K562 (cell line): ENCODE measurements at regions not wholly inside any gene's neighbourhood (a gene's known extent, or its start where the extent isn't known, plus 50 kb on each side); places are given as distances from the start of the nearest gene placed in this dataset.

Experiments
- ATAC-seq: fragments of 200-7000 bp; cut with Tn5 transposase; 3 replicates; pipeline ENCODE4 v1.9.1; 2020; ENCODE audit warnings: moderate library complexity
- BruUV-seq: library from RNA; stranded (reverse); fragments of 400-500 nt; replicated peaks from 2 replicates; lab custom pipeline; 2021; lab: Mats Ljungman, UMichigan
- CTCF ChIA-PET: fragments of 300-600 bp; formaldehyde crosslinking; extraction: SDS; loops from one replicate; lab custom pipeline; 2021; ENCODE audit warnings: low intra/inter-chr PET ratio; lab: Yijun Ruan, JAX
- POLR2A ChIA-PET: fragments of 300-600, 350-650 bp; sonication (Branson Sonifier 250); formaldehyde crosslinking; extraction: SDS; loops from one replicate; lab custom pipeline; 2021; ENCODE audit warnings: antibody characterized with exemption, inconsistent platforms; lab: Yijun Ruan, JAX
- DNase-seq, 4 experiments: peaks; one replicate each; pipeline versions ENCODE4 v3.0.0 to v3.0.0-alpha.2; 2011 to 2018; ENCODE audit warnings: low spot score in 3 of 4, mixed read lengths in 3 of 4; ENCODE audit errors: extremely low read depth in 1 of 4
- FAIRE-seq: peaks from 2 replicates; lab custom pipeline; 2011; peaks lifted over from hg19 to GRCh38; lab: Jason Lieb, UNC
- H2AFZ ChIP-seq: 2 replicates; pipeline ENCODE4 v1.6.0; 2011; ENCODE audit warnings: low read depth, low read length, control low read depth, inconsistent platforms
- H3K27ac ChIP-seq: fragments of 200-600 bp; 3 replicates; pipeline ENCODE4 v1.8.0; 2011; ENCODE audit warnings: low read depth, mild to moderate bottlenecking, control low read depth, inconsistent platforms, low read length, moderate library complexity, mixed read lengths; ENCODE audit errors: extremely low read depth
- H3K27me3 ChIP-seq, 2 experiments: fragments of 300-600 bp in 1 of 2; 2 replicates in 1 of 2; 3 replicates in 1 of 2; pipeline versions ENCODE4 v1.6.0 to v1.8.0; 2011; ENCODE audit warnings: inconsistent platforms in 2 of 2, low read length in 2 of 2, mild to moderate bottlenecking in 1 of 2, mixed read lengths in 1 of 2, moderate library complexity in 1 of 2; ENCODE audit not compliant: control insufficient read depth in 2 of 2, insufficient read depth in 2 of 2
- H3K36me3 ChIP-seq: fragments of 300-600 bp; 3 replicates; pipeline ENCODE4 v1.8.0; 2011; ENCODE audit warnings: mild to moderate bottlenecking, low read length, inconsistent platforms; ENCODE audit not compliant: control insufficient read depth, insufficient read depth
- H3K4me1 ChIP-seq, 2 experiments: fragments of 200-600 bp in 1 of 2; replicated peaks in 1 of 2; 2 replicates in 1 of 2; 3 replicates in 1 of 2; pipeline versions ENCODE4 v1.5.1 to v1.8.0; 2011; ENCODE audit warnings: inconsistent platforms in 2 of 2, low read length in 2 of 2, mild to moderate bottlenecking in 1 of 2, mixed read lengths in 1 of 2, moderate library complexity in 1 of 2; ENCODE audit not compliant: control insufficient read depth in 2 of 2, insufficient read depth in 2 of 2
- H3K4me2 ChIP-seq: 2 replicates; pipeline ENCODE4 v1.6.1; 2011; ENCODE audit warnings: low read length, control low read depth, inconsistent platforms, mixed read lengths; ENCODE audit not compliant: insufficient read depth
- H3K4me3 ChIP-seq: fragments of 200-600 bp; sonication (generic), shearing (Covaris generic); 2 replicates; pipeline ENCODE4 v1.5.1; 2016; ENCODE audit warnings: control low read depth, inconsistent platforms
- H3K79me2 ChIP-seq: fragments of 200-600 bp; 3 replicates; pipeline ENCODE4 v1.8.0; 2011; ENCODE audit warnings: low read length, inconsistent platforms; ENCODE audit not compliant: control insufficient read depth, insufficient read depth
- H3K9ac ChIP-seq, 2 experiments: 2 replicates each; pipeline versions ENCODE4 v1.6.0 to v1.6.1; 2011; ENCODE audit warnings: low read depth in 2 of 2, low read length in 2 of 2, control low read depth in 1 of 2, inconsistent platforms in 1 of 2, mild to moderate bottlenecking in 1 of 2, mixed read lengths in 1 of 2; ENCODE audit not compliant: insufficient read depth in 1 of 2
- H3K9me1 ChIP-seq: one replicate; pipeline ENCODE4 v1.6.0; 2011; ENCODE audit warnings: inconsistent platforms, mild to moderate bottlenecking, low read length, moderate library complexity; ENCODE audit not compliant: control insufficient read depth, insufficient read depth
- H3K9me3 ChIP-seq: replicated peaks from 2 replicates; pipeline ENCODE4 v1.5.1; 2011; ENCODE audit warnings: low read depth, low read length, inconsistent platforms; ENCODE audit not compliant: control insufficient read depth, insufficient read depth
- H4K20me1 ChIP-seq: replicated peaks from 2 replicates; pipeline ENCODE4 v1.6.1; 2011; ENCODE audit warnings: low read length, inconsistent platforms, mixed read lengths; ENCODE audit not compliant: control insufficient read depth, insufficient read depth
- CBFA2T2 ChIP-seq: fragments of 450-650 bp; conservative IDR thresholded peaks from 2 replicates; pipeline ENCODE4 v1.6.1; 2017; ENCODE audit warnings: mild to moderate bottlenecking
- CBX3 ChIP-seq, 2 experiments: IDR thresholded peaks; 1 replicate in 1 of 2; 2 replicates in 1 of 2; pipeline ENCODE4 v1.6.1; 2012; ENCODE audit warnings: inconsistent platforms in 2 of 2, low read length in 2 of 2, borderline replicate concordance in 1 of 2, control low read depth in 1 of 2
- CHD2 ChIP-seq: IDR thresholded peaks from 2 replicates; pipeline ENCODE4 v1.6.1; 2011; ENCODE audit warnings: low read depth, low read length
- CREBBP ChIP-seq: IDR thresholded peaks from one replicate; pipeline ENCODE4 v1.6.1; 2012; ENCODE audit warnings: low read depth, mild to moderate bottlenecking, control low read depth, inconsistent platforms, low read length
- FOXM1 ChIP-seq, 2 experiments: fragments of 450-650 bp in 1 of 2; sonication (generic) in 1 of 2; formaldehyde crosslinking in 1 of 2; IDR thresholded peaks; 2 replicates each; pipeline versions ENCODE4 v1.6.1 to v1.9.0; 2017 to 2022; ENCODE audit warnings: low read depth in 2 of 2, mild to moderate bottlenecking in 2 of 2, missing genetic modification reagents in 1 of 2, moderate library complexity in 1 of 2
- KHSRP ChIP-seq: fragments of 450-650 bp; IDR thresholded peaks from 2 replicates; pipeline ENCODE4 v1.6.1; 2017
- KLF10 ChIP-seq: fragments of 250-450 bp; sonication (Bioruptor Pico); IDR thresholded peaks from 2 replicates; pipeline ENCODE4 v1.6.1; 2021; ENCODE audit warnings: matching md5 sums
- MEF2D ChIP-seq: conservative IDR thresholded peaks from 2 replicates; pipeline ENCODE4 v1.6.1; 2016; ENCODE audit warnings: low read depth, missing genetic modification characterization, missing compliant biosample characterization
- NFRKB ChIP-seq: fragments of 450-650 bp; IDR thresholded peaks from 2 replicates; pipeline ENCODE4 v1.6.1; 2016; ENCODE audit warnings: low read depth
- NONO ChIP-seq, 2 experiments: fragments of 200-400 bp in 1 of 2; fragments of 450-650 bp in 1 of 2; formaldehyde crosslinking in 1 of 2; IDR thresholded peaks; 2 replicates each; pipeline ENCODE4 v1.6.1; 2017; ENCODE audit warnings: low read depth in 2 of 2, mild to moderate bottlenecking in 2 of 2, moderate library complexity in 2 of 2, low read length in 1 of 2
- POLR2AphosphoS5 ChIP-seq: IDR thresholded peaks from 2 replicates; pipeline ENCODE4 v1.6.1; 2011; ENCODE audit warnings: mild to moderate bottlenecking, low read depth, low read length, moderate library complexity; ENCODE audit not compliant: control insufficient read depth, insufficient read depth
- RUNX1 ChIP-seq: sonication (generic); IDR thresholded peaks from 2 replicates; pipeline ENCODE4 v1.6.1; 2016; ENCODE audit warnings: antibody characterized with exemption, low read depth
- SMARCB1 ChIP-seq: IDR thresholded peaks from 2 replicates; pipeline ENCODE4 v1.6.1; 2011; ENCODE audit warnings: improper control_type of control experiment, low read depth; ENCODE audit not compliant: insufficient read length
- SRSF1 ChIP-seq: fragments of 200-400 bp; formaldehyde crosslinking; IDR thresholded peaks from 2 replicates; pipeline ENCODE4 v1.6.1; 2017; ENCODE audit warnings: mild to moderate bottlenecking, low read depth, low read length, moderate library complexity
- STAG1 ChIP-seq: sonication (generic); formaldehyde crosslinking; IDR thresholded peaks from 2 replicates; pipeline ENCODE4 v1.5.0; 2020; ENCODE audit warnings: missing genetic modification reagents, borderline replicate concordance
- ZNF23 ChIP-seq: fragments of 250-450 bp; sonication (Bioruptor Pico); IDR thresholded peaks from 2 replicates; pipeline ENCODE4 v1.4.0; 2020; ENCODE audit warnings: mild to moderate bottlenecking
- ZNF324 ChIP-seq: fragments of 250-450 bp; sonication (Bioruptor Pico); IDR thresholded peaks from 2 replicates; pipeline ENCODE4 v1.4.0; 2020; ENCODE audit warnings: mild to moderate bottlenecking
- ZNF408 ChIP-seq: fragments of 250-450 bp; sonication (Bioruptor Pico); IDR thresholded peaks from 2 replicates; pipeline ENCODE4 v1.4.0; 2020; ENCODE audit warnings: low read depth, mild to moderate bottlenecking, moderate library complexity
- WGBS: fragments of 100-300 bp; shearing (Covaris generic); methylation state at CpG from one replicate; pipeline ENCODE4 v1.1.6; 2016; ENCODE audit warnings: low coverage, mixed read lengths; ENCODE audit not compliant: insufficient coverage; ENCODE audit errors: missing lambda C conversion rate; 5-methylcytosine and 5-hydroxymethylcytosine counted together
- in situ Hi-C: fragments of 300-500 bp; cut with MboI; formaldehyde crosslinking; loops from 4 replicates; pipeline ENCODE4 v1.15.0; 2018; ENCODE audit warnings: inconsistent platforms, mixed read lengths
- intact Hi-C: fragments of 100-400 bp; cut with micrococcal nuclease; formaldehyde crosslinking; loops from 2 replicates; pipeline ENCODE4 v1.14.2; 2022
- TF ChIP-seq, protein P1 (sequence below): fragments of 250-450 bp; sonication (Bioruptor Pico); IDR thresholded peaks from 2 replicates; pipeline ENCODE4 v1.8.0; 2021; ENCODE audit warnings: borderline replicate concordance, mild to moderate bottlenecking, moderate library complexity; ENCODE audit not compliant: poor library complexity, severe bottlenecking
- TF ChIP-seq, protein P2 (sequence below): sonication (generic); formaldehyde crosslinking; IDR thresholded peaks from 2 replicates; pipeline ENCODE4 v1.8.1; 2023; ENCODE audit warnings: mild to moderate bottlenecking, missing genetic modification reagents

DNA sequence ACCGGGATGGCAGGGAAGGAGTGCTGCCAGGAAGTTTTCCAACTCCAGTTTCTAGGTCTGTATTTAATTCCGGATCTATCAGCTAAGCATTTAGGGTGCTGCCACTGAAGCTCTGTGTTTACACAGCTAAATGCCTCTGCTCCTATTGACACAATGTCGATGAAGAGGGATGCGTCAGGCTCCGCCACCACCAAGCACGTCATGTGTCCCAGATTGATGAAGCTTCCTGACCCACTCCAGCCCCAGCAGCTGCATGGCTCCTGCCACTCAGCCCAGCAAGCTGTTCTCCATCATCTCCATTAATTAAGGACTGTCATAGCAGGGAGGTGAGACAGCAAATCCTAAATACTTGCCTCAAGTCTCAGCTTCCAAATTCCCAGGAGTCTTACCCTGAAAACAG, 435.2 kb upstream of the ZNF507 start:
- in situ Hi-C loops: no loop called here
- Histone ChIP-seq H4K20me1 (no peaks in the 10 kb centered on the region), H3K4me2 (no peak overlapping the region), H3K79me2 (no peaks in the 10 kb centered on the region), H3K9ac (no peak overlapping the region), H3K27ac (no peak overlapping the region), H3K36me3 (no peaks in the 10 kb centered on the region), H3K27me3 (no peaks in the 10 kb centered on the region; a peak in 1 of 5 replicates), H3K9me3 (no peaks in the 10 kb centered on the region), H2AFZ (no peak overlapping the region), H3K9me1 (no peaks in the 10 kb centered on the region), H3K4me1 (no peaks in the 10 kb centered on the region), H3K4me3 (no peak overlapping the region)
- no TSS peak for BruUV-seq
- TF ChIP-seq MEF2D (tag) (no peak), ZNF408 (CRISPR knock-in tag) (no peak), ZNF324 (CRISPR knock-in tag) (no peak), CBX3 (IDR thresholded peaks at IDR 0.05; ENCODE audit: borderline replicate concordance in 1 of 2, low read length in 2 of 2) (no peak), CREBBP (no peak), NFRKB (no peak), ZNF23 (CRISPR knock-in tag) (no peak), FOXM1 (IDR thresholded peaks at IDR 0.05; ENCODE audit: low read depth) (no peak), FOXM1 (CRISPR knock-in tag; IDR thresholded peaks at IDR 0.05; ENCODE audit: low read depth) (no peak), SRSF1 (no peak), RUNX1 (no peak), SMARCB1 (no peak), CBFA2T2 (no peak), STAG1 (CRISPR knock-in tag) (no peak), POLR2AphosphoS5 (no peak), CHD2 (no peak), NONO (IDR thresholded peaks at IDR 0.05; ENCODE audit: low read depth in 2 of 2, low read length in 1 of 2) (no peak), KLF10 (CRISPR knock-in tag) (no peak), KHSRP (no peak)
- TF ChIP-seq, protein P1, sequence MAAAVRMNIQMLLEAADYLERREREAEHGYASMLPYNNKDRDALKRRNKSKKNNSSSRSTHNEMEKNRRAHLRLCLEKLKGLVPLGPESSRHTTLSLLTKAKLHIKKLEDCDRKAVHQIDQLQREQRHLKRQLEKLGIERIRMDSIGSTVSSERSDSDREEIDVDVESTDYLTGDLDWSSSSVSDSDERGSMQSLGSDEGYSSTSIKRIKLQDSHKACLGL (CRISPR knock-in tag): no peak
- TF ChIP-seq, protein P2, sequence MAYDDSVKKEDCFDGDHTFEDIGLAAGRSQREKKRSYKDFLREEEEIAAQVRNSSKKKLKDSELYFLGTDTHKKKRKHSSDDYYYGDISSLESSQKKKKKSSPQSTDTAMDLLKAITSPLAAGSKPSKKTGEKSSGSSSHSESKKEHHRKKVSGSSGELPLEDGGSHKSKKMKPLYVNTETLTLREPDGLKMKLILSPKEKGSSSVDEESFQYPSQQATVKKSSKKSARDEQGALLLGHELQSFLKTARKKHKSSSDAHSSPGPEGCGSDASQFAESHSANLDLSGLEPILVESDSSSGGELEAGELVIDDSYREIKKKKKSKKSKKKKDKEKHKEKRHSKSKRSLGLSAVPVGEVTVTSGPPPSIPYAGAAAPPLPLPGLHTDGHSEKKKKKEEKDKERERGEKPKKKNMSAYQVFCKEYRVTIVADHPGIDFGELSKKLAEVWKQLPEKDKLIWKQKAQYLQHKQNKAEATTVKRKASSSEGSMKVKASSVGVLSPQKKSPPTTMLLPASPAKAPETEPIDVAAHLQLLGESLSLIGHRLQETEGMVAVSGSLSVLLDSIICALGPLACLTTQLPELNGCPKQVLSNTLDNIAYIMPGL (CRISPR knock-in tag): no peak
- POLR2A ChIA-PET: no interaction called here
- intact Hi-C loops: no loop called here
- DNase-seq (no peak), FAIRE-seq (no peak), ATAC-seq (no peak)
- 0% methylated on average over 5 of the region's 6 CpGs for WGBS
- CTCF ChIA-PET: no interaction called here
